DMS153 treated with DMSO at 0.1 percent for 48 hours (cell line): ENCODE measurements at regions not wholly inside any gene's neighbourhood (a gene's known extent, or its start where the extent isn't known, plus 50 kb on each side); places are given as distances from the start of the nearest gene placed in this dataset.
A peak's percentile ranks its signal among the peaks of the same experiment; 100 is the strongest.

ENCODE experiments used
- DNase-seq: peaks from one replicate; lab custom pipeline; 2025; ENCODE audit not compliant: unreplicated experiment; lab: John Stamatoyannopoulos, UW

GRCh38 chr2:6692819-6693218 is 172.9 kb downstream of the CMPK2 start:
- DNase-seq = no peak

GRCh38 chr2:6694555-6694954 is 171.2 kb downstream of the CMPK2 start:
- DNase-seq = no peak

- DNase-seq = no peak
Observed at GRCh38 chr2:6700335-6700734, 165.4 kb downstream of the CMPK2 start.

GRCh38 chr2:6704077-6704476 is 161.6 kb downstream of the CMPK2 start:
- no peak for DNase-seq

GRCh38 chr2:6721395-6721794 is 144.3 kb downstream of the CMPK2 start:
- DNase-seq = no peak

- DNase-seq = no peak
Observed at GRCh38 chr2:6722574-6722973, 143.1 kb downstream of the CMPK2 start.

GRCh38 chr2:6723865-6724604 is 141.7 kb downstream of the CMPK2 start:
- DNase-seq = peak; percentile 31

- DNase-seq = no peak
Observed at GRCh38 chr2:6724605-6725140, 141.0 kb downstream of the CMPK2 start.

GRCh38 chr2:6728156-6728555 is 137.6 kb downstream of the CMPK2 start:
- DNase-seq = no peak

- no peak for DNase-seq
Observed at GRCh38 chr2:6730003-6730402, 135.7 kb downstream of the CMPK2 start.

GRCh38 chr2:6730649-6731532 is 134.8 kb downstream of the CMPK2 start:
- no peak for DNase-seq

- no peak for DNase-seq
Observed at GRCh38 chr2:6739547-6739946, 126.2 kb downstream of the CMPK2 start.

GRCh38 chr2:6741229-6741628 is 124.5 kb downstream of the CMPK2 start:
- DNase-seq = no peak

- no peak for DNase-seq
Observed at GRCh38 chr2:6744038-6744437, 121.7 kb downstream of the CMPK2 start.

- DNase-seq = no peak
Observed at GRCh38 chr2:6747433-6747832, 118.3 kb downstream of the CMPK2 start.

GRCh38 chr2:6748406-6749067 is 117.2 kb downstream of the CMPK2 start:
- no peak for DNase-seq

GRCh38 chr2:6749962-6750361 is 115.7 kb downstream of the CMPK2 start:
- no peak for DNase-seq

- DNase-seq = no peak
Observed at GRCh38 chr2:6750411-6751158, 115.1 kb downstream of the CMPK2 start.

- DNase-seq = no peak
Observed at GRCh38 chr2:6754419-6754818, 111.3 kb downstream of the CMPK2 start.

- DNase-seq = no peak
Observed at GRCh38 chr2:6755456-6755855, 110.3 kb downstream of the CMPK2 start.

GRCh38 chr2:6757215-6757614 is 108.5 kb downstream of the CMPK2 start:
- DNase-seq = no peak
